ENCODE measurements at regions not wholly inside any gene's neighbourhood (a gene's known extent, or its start where the extent isn't known, plus 50 kb on each side); places are given as distances from the start of the nearest gene placed in this dataset.

- DNase-seq (ENCODE audit: low read depth), result no peak
- no peak overlapping the region for H3K4me3 ChIP-seq (ENCODE audit: control insufficient read depth, low read depth, low read length)
- TF ChIP-seq CTCF (conservative IDR thresholded peaks at IDR 0.05; ENCODE audit: control insufficient read depth, insufficient read depth, low read depth, low read length), result no peak
These were observed 320.4 kb downstream of the CBLN2 start for GRCh38 chr18:72223733-72224132.

DNA sequence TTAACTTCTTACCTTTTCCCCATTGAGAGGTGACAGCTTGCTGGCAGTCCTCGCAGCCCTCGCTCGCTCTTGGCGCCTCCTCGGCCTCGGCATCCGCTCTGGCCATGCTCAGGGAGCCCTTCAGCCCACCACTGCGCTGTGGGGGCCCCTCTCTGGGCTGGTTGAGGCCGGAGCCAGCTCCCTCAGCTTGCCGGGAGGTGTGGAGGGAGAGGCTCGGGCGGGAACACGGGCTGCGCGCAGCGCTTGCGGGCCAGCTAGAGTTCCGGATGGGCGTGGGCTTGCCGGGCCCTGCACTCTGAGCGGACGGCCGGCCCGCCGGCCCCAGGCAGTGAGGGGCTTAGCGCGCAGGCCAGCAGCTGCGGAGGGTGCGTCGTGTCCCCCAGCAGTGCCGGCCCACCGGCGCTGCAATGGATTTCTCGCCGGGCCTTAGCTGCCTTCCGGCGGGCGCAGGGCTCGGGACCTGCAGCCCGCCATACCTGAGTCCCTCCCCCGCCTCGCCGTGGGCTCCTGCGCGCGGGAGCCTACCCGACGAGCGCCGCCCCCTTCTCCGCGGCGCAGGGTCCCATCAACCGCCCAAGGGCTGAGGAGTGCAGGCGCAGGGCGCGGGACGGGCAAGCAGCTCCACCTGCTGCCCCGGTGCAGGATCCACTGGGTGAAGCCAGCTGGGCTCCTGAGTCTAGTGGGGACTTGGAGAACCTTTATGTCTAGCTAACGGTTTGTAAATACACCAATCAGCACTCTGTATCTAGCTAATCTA lies 335.0 kb downstream of the CBLN2 start:
- no peak overlapping the region for H3K4me3 ChIP-seq (ENCODE audit: control insufficient read depth, low read depth, low read length)
- no peak for TF ChIP-seq CTCF (conservative IDR thresholded peaks at IDR 0.05; ENCODE audit: control insufficient read depth, insufficient read depth, low read depth, low read length)

GRCh38 chr18:72207280-72207679 lies 336.9 kb downstream of the CBLN2 start:
- no peak overlapping the region for H3K4me3 ChIP-seq (ENCODE audit: control insufficient read depth, low read depth, low read length)
- DNase-seq (ENCODE audit: low read depth), result no peak
- no peak for TF ChIP-seq CTCF (conservative IDR thresholded peaks at IDR 0.05; ENCODE audit: control insufficient read depth, insufficient read depth, low read depth, low read length)

More for the DNA sequence above, 335.0 kb downstream of the CBLN2 start:
- no peak for DNase-seq (ENCODE audit: low read depth)

GRCh38 chr18:72206814-72207213 lies 337.3 kb downstream of the CBLN2 start:
- TF ChIP-seq CTCF (conservative IDR thresholded peaks at IDR 0.05; ENCODE audit: control insufficient read depth, insufficient read depth, low read depth, low read length), result no peak
- DNase-seq (ENCODE audit: low read depth), result no peak
- H3K4me3 ChIP-seq (ENCODE audit: control insufficient read depth, low read depth, low read length), result no peak overlapping the region

DNA sequence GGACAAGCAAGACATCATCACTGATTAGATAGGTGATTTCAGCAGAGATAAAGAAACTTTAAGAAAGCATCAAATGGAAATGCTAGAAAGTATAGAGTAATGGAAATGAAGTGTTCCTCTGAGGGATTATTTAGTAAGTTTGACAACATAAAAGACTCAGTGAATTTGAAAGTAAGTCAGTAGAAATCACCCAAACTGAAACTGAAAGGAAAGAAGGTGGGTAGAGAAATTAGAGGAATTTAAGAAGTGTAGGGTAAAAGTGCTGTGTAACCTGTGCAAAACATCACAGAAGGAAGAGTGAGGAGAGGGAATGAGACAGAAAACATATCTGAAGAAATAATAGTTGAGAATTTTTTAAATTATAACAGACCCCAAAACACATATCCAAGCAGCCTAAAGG lies 343.1 kb downstream of the CBLN2 start:
- no peak overlapping the region for H3K4me3 ChIP-seq (ENCODE audit: control insufficient read depth, low read depth, low read length)
- no peak for TF ChIP-seq CTCF (conservative IDR thresholded peaks at IDR 0.05; ENCODE audit: control insufficient read depth, insufficient read depth, low read depth, low read length)
- no peak for DNase-seq (ENCODE audit: low read depth)

DNA sequence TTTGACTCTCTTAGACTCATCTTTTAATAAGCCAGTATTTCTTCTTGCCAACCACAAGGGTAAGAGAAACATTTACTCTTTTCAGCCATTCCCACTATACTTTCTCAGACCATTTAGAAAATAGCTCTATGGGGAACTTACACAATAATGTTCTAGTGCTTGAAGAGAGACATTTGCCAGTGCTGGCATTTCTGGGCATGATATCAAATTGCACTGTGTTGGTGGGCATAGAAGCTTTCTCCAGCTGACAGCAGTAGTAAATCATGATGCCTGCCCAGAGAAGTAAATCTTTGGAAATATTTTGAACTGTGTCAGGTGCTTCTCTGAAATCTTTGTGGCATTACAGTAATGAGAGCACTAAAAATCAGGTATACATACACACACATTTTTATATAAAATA lies 346.6 kb downstream of the CBLN2 start:
- H3K4me3 ChIP-seq (ENCODE audit: control insufficient read depth, low read depth, low read length), result no peak overlapping the region
- DNase-seq (ENCODE audit: low read depth), result no peak
- TF ChIP-seq CTCF (conservative IDR thresholded peaks at IDR 0.05; ENCODE audit: control insufficient read depth, insufficient read depth, low read depth, low read length), result no peak
